ENCODE measurements at regions not wholly inside any gene's neighbourhood (a gene's known extent, or its start where the extent isn't known, plus 50 kb on each side); places are given as distances from the start of the nearest gene placed in this dataset.

DNA sequence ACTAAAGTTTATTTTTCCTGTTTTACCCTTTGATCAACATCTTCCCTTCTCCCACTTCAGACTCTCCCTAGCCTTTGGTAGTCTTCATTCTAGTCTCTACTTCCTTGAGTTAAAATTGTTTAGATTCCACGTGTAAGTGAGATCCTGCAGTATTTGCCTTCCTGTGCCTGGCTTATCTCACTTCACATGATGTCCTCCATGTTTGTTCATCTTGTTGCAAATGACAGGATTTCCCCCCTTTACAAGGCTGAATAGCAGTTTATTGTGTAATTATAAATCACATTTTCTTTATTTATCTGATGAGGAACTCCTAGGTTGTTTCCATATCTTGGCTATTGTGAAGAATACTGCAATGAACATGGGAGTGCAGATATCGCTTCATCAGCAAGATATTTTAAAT, 461.7 kb downstream of the CHSY3 start:
- H3K27ac Mint-ChIP-seq: no peak overlapping the region
- no peak overlapping the region for H2AFZ ChIP-seq (ENCODE audit: insufficient read depth, low read depth, low read length, poor library complexity, severe bottlenecking)
- no peak overlapping the region for H3K9ac ChIP-seq (ENCODE audit: insufficient read depth, low read length, poor library complexity, severe bottlenecking)
- H3K9me3 ChIP-seq (replicated peaks in 1 of 2; ENCODE audit: control insufficient read depth in 1 of 2, insufficient read depth in 1 of 2, low read length in 2 of 2): no peaks in the 10 kb centered on the region
- TF ChIP-seq, protein P1, sequence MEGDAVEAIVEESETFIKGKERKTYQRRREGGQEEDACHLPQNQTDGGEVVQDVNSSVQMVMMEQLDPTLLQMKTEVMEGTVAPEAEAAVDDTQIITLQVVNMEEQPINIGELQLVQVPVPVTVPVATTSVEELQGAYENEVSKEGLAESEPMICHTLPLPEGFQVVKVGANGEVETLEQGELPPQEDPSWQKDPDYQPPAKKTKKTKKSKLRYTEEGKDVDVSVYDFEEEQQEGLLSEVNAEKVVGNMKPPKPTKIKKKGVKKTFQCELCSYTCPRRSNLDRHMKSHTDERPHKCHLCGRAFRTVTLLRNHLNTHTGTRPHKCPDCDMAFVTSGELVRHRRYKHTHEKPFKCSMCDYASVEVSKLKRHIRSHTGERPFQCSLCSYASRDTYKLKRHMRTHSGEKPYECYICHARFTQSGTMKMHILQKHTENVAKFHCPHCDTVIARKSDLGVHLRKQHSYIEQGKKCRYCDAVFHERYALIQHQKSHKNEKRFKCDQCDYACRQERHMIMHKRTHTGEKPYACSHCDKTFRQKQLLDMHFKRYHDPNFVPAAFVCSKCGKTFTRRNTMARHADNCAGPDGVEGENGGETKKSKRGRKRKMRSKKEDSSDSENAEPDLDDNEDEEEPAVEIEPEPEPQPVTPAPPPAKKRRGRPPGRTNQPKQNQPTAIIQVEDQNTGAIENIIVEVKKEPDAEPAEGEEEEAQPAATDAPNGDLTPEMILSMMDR (IDR thresholded peaks at IDR 0.05): no peak
- H3K4me3 Mint-ChIP-seq: no peak overlapping the region
- no peak overlapping the region for H3K4me2 ChIP-seq (replicated peaks; ENCODE audit: extremely low read depth, low read length, poor library complexity, severe bottlenecking)
- H3K9me3 Mint-ChIP-seq: peaks cover 0 to 10% (median 3%) of the 10 kb centered on the region in 7 donors
- H3K79me2 ChIP-seq (ENCODE audit: insufficient read depth, low read length): no peaks in the 10 kb centered on the region
- H3K27me3 Mint-ChIP-seq (ENCODE audit: low read depth in 3 of 3): peaks cover 0 to 3% (median 1%) of the 10 kb centered on the region in 3 donors
- no peaks in the 10 kb centered on the region for H3K27me3 ChIP-seq (ENCODE audit: control insufficient read depth in 2 of 2, insufficient read depth in 2 of 2, low read length in 2 of 2)
- WGBS (ENCODE audit: insufficient coverage): no CpG with 5 or more reads among the region's 2 CpGs
- no peak overlapping the region for H3K27ac ChIP-seq (ENCODE audit: low read depth in 1 of 2, low read length in 2 of 2)
- no peak overlapping the region for H3K4me3 ChIP-seq (replicated peaks in 1 of 3; ENCODE audit: low read depth in 2 of 3, low read length in 3 of 3)
- H3K36me3 Mint-ChIP-seq: no peaks in the 10 kb centered on the region
- no peaks in the 10 kb centered on the region for H3K4me1 ChIP-seq (ENCODE audit: control insufficient read depth in 1 of 2, insufficient read depth in 2 of 2, low read length in 2 of 2)
- no peak for DNase-seq
- no peaks in the 10 kb centered on the region for H3K4me1 Mint-ChIP-seq
- no peaks in the 10 kb centered on the region for H3K36me3 ChIP-seq (replicated peaks in 1 of 2; ENCODE audit: control insufficient read depth in 1 of 2, insufficient read depth in 2 of 2, low read length in 2 of 2)
- intact Hi-C loops (cut with micrococcal nuclease): no loop called here
- no peaks in the 10 kb centered on the region for H4K20me1 ChIP-seq (ENCODE audit: insufficient read depth, low read length)

DNA sequence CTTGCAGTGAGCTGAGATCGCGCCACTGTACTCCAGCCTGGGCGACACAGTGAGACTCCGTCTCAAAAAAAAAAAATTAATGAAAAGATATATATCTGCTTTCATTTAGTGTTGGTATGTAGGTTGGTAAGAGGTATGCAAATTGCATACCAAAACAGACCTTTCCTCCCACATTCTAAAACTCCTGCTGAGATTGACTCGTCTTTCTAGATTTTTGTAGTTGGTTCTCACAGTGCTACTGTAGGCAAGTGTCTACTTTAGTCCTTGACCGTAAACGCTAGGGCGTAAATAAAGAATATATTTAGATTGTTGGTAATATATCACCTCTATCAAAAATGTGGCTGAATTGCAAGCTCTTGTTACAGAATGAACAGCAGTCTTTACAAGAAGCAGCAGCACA, 445.9 kb downstream of the CHSY3 start:
- Mint-ChIP-seq H3K27me3 (ENCODE audit: low read depth in 3 of 3) (no peaks in the 10 kb centered on the region), H3K27ac (no peak overlapping the region), H3K36me3 (no peaks in the 10 kb centered on the region), H3K9me3 (peaks cover 0 to 7% (median 4%) of the 10 kb centered on the region in 7 donors), H3K4me3 (no peak overlapping the region), H3K4me1 (no peaks in the 10 kb centered on the region)
- H2AFZ ChIP-seq (ENCODE audit: insufficient read depth, low read depth, low read length, poor library complexity, severe bottlenecking): no peak overlapping the region
- TF ChIP-seq, protein P1 (IDR thresholded peaks at IDR 0.05): no peak
- no peak for DNase-seq
- no peaks in the 10 kb centered on the region for H3K79me2 ChIP-seq (ENCODE audit: insufficient read depth, low read length)
- intact Hi-C loops (cut with micrococcal nuclease): no loop called here
- no peaks in the 10 kb centered on the region for H3K4me1 ChIP-seq (ENCODE audit: control insufficient read depth in 1 of 2, insufficient read depth in 2 of 2, low read length in 2 of 2)
- H3K9ac ChIP-seq (ENCODE audit: insufficient read depth, low read length, poor library complexity, severe bottlenecking): no peak overlapping the region
- no CpG with 5 or more reads among the region's 8 CpGs for WGBS (ENCODE audit: insufficient coverage)
- H3K9me3 ChIP-seq (replicated peaks in 1 of 2; ENCODE audit: control insufficient read depth in 1 of 2, insufficient read depth in 1 of 2, low read length in 2 of 2): peaks cover 0 to 6% of the 10 kb centered on the region in 2 donors
- no peak overlapping the region for H3K4me2 ChIP-seq (replicated peaks; ENCODE audit: extremely low read depth, low read length, poor library complexity, severe bottlenecking)
- H3K27ac ChIP-seq (ENCODE audit: low read depth in 1 of 2, low read length in 2 of 2): no peak overlapping the region
- no peaks in the 10 kb centered on the region for H3K27me3 ChIP-seq (ENCODE audit: control insufficient read depth in 2 of 2, insufficient read depth in 2 of 2, low read length in 2 of 2)
- no peak overlapping the region for H3K4me3 ChIP-seq (replicated peaks in 1 of 3; ENCODE audit: low read depth in 2 of 3, low read length in 3 of 3)
- no peaks in the 10 kb centered on the region for H3K36me3 ChIP-seq (replicated peaks in 1 of 2; ENCODE audit: control insufficient read depth in 1 of 2, insufficient read depth in 2 of 2, low read length in 2 of 2)
- H4K20me1 ChIP-seq (ENCODE audit: insufficient read depth, low read length): no peaks in the 10 kb centered on the region
